GM18909 (cell line): ENCODE measurements at regions not wholly inside any gene's neighbourhood (a gene's known extent, or its start where the extent isn't known, plus 50 kb on each side); places are given as distances from the start of the nearest gene placed in this dataset.
A peak's percentile ranks its signal among the peaks of the same experiment; 100 is the strongest.

ENCODE experiments used
- ATAC-seq: cut with Tn5 transposase; IDR thresholded peaks from one replicate; pipeline ENCODE4 v1.9.1; 2021; ENCODE audit warnings: mild to moderate bottlenecking; ENCODE audit not compliant: unreplicated experiment, poor library complexity

DNA sequence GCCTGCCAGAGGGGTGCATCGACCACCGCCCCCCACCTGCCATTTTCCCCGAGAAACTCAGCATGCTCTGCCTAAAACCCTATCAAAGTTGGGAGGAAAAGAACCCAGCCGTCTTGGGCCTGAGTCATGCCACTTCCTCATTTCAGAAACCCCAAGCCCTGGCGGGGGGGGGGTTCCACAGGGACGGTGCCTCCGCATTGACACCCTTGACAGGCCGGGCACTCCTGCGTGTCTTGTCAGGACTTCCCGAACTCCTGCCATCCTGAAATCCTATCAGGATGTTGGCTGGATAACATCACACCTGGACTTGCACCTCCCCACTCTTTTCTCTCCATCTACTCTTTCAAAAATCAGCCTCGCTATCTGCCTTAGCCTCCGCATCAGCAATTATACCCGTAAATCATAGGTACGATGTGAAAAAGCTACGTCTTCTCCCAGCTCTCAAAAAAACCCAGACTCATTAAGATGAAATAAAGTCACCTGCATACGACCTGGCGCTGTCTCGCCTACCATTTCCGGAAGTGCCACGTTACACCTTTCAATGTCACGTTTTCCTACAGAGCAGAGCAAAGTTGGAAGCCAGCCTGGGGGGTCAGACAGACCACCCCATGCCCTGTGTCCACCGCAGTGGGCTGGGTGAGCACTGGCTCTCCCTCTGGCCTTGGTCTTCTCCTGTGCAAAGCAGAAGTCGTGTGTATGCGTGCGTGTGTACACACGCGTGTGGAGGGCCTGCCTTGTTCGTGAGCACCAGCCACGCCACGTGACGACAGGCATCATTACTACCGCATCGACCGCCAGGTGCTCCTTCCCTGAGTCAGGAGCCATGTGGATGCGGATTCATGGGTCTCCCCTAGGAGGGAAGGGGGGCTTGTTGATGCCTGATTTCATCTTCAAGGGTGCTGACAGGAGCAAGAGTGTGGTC lies 96.7 kb downstream of the RFLNA start:
- ATAC-seq = peak; percentile 51

DNA sequence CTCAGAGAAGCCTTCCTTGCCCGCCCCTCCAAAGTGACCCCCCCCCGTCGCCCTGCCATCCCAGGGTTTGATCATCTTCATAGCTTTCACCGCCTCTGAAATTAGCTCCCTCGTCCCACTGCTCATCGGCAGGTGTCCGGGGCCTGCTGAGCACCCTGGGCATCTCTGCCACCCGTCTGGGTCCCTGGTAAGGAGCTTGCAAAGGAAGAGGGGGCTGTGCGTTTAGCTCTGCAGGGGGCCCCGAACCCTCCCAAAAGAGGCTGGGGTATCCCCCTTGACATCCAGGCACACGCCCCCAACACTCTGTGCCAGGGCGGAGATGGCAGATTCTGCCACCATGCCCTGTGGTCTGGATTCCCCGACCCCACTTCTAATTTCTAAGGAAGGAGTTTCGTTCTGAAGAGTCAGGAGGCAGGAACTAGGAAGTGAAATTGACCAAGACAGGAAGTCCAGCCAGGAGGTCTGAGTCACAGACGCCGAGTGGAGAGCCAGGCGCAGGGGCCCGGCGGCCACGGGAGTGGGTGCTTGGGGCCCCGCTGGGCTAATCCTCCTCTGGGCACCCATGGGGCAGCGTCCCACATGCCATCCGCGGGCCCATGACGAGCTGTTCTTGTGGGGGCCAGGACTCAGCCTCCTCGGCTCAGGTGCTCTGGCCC lies 95.7 kb downstream of the RFLNA start:
- ATAC-seq = no peak

DNA sequence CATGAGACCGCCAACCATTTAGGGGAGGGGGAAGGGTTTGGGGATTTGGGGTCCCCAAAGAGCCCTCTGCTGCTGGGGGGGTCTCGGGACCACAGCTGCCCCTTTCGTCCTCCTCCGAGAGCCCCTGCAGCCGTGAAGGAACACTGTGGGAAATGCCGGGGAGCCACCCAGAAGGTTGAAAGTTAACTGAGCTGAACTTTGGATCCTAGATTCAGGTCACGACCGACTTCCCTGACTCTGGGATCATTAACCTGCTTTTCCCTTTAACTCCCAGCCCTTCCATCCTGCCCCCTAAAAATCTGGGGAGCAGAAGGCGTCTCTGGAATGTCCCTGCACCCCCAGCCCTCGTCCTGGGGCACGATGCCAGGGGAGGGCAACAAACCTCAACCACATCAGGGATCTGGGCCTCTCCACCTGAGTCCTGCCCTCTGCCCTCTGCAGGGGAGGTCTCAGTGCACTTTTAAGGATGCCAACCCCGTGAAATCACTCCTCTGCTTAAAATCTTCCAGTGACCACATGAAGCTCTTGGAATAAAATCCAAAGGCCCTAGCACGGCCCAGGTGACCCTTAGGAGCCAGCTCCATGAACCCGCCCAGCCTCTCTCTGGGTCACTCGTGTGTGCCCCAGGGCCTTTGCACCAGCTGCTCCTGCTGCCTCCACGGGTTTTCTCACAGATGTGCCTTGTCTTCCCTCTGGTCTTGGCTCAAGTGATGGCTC lies 95.0 kb downstream of the RFLNA start:
- no peak for ATAC-seq

DNA sequence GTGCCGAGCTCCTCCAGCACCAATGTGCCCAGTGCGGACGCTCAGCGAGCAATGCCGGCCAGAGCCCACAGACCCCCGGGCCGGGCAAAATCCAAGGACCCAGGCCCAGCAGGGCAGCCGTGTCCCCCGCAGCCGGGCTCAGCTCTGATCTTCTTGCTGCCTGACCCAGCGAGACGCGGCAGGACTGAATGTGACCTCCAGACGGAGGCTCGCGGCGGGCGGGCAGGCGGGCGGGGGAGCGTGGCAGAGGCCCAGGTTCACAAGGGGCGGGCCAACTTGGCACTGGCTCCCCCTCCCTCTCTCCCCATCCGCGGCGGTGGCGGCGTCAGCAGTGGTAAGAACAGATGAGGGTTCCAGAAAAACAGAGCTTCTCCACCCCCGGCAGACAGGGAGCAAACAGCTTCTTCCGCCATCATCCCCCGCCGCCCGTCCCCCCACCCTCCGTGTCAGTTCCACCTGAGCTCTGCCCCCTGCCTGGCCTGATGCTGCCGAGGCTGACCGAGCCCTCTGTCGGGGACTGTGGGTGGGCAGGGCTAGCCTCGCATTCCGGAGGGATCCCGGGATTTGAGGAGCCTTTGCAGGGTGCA lies 94.3 kb downstream of the RFLNA start:
- no peak for ATAC-seq

DNA sequence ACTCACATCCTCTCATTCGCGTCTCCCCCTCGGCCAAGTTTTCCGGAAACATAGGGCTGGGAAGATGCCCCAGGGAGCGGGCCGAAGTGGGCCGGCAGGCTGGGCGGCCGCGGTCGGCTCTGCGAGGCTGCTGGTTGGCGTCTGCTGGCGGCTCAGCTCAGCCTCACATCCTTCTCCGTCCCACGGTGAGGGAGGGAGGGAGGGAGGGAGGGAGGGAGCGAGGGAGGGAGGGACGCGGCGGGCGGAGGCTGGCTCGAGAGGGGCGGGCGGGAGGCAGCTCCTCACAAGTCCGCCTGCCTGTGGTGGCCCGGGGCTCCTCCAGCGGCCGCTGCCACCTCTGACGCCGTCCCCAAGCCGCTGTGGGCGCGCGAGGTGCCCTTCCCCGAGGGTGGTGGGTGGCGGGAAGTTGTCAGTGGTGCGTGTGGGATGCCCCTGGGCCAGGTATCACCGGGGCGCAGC lies 93.8 kb downstream of the RFLNA start:
- no peak for ATAC-seq

DNA sequence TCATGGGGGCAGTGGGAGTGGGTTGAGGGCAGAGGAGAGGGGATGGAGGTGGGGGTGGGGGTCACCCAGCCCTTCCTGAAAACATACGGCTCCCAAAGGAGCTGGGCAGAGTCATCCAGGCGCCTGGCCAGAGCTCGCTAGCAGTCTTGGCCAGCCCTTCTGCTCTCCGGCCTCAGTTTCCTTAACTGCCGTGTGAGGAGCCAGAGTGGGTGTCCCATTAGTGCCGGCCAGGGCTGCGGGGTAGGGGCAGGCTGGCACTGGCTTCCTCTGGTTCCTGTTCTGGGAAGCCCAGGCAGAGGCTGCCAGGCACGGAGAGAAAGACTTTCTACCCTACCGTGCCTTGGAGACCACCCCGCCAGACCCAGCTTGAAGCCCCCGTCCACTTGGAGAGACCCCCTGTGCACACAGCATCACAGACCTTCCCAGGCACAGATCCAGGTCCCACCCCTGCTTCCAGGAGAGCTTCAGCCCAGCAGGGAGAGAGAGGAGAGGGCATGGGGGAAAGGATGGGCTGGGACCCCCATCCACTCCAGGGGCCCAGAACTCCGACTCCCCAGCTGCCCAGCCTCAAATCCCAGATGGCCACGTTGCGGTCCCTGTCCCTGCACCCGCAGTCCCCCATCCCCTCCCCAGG lies 93.3 kb downstream of the RFLNA start:
- no peak for ATAC-seq

DNA sequence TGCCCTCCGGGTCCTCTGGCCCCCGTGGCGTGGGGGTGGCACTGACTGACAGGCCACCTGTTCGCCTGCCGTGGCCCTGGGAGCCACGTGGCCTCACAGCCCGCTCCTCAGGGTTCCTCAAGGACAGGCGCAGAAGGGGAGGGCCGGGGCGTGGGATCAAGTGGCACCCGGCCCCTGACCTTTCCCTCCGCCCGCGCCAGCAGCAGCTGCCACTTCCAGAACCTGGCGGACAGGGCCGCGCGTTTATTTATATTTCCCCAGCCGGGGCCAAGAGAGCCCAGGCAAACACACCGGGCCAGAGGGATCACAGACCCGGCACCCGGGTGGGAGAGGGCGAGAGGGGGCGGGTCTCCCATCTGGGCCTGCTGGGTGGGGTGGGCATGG lies 92.6 kb downstream of the RFLNA start:
- no peak for ATAC-seq

DNA sequence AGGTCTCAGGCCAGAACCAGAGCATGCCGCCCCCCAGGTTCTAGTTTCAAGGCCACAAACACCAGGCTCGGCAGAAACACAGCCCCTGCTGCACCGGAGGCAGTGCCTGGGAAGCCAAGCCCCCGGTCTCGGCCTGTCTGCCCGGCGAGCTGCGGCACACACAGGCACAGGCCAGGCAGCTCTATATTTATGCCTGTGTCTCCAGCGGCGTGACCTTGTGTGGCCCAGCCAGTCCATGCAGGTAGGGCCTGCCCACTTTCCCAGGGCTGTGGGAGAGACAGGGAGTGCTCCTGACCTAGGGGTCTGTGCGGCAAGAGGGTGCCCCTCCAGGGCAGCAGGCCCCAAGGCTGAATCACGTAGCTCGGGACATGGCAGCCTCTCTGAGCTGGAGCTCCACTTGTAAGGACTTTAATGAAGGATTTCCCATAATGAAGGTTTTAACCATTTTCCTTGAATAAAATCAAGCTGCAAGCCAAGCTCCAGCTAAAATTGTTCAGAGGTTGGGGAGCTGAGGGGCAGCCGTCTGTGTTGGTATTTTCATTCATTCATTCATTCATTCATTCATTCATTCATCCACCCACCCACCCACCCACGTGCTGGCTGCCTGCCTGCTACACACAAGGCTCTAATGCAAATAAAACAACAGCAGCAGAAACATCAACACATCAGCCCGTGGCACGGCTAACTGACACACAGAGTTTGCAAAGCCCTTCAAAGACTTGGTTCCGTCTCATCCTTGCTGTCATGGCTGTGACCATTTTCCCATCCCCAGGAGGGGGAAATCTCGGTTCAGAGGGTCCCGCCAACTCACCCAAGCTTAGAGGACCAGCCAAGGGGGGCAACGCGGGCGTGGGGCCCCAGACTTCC lies 92.0 kb downstream of the RFLNA start:
- ATAC-seq = no peak

DNA sequence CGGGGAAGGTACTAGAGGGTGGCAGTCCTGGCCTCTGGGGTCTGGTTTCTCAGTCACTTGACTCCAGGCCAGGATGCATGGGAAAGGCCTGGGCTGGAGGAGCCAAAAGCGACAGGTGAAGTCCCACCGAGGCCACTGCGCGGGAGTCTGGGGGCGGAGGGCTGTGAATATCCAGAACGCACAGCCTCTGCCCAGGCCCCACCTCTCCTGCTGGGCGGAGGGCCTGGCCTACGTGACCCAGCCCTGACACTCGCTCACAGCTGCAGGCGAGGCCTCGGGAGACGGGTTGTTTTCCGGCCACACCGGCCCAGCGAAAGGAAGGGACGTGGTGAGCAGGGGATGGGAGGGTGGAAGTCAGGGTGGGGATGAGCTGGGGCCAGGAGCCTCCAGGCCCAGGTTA lies 91.2 kb downstream of the RFLNA start:
- ATAC-seq = no peak

DNA sequence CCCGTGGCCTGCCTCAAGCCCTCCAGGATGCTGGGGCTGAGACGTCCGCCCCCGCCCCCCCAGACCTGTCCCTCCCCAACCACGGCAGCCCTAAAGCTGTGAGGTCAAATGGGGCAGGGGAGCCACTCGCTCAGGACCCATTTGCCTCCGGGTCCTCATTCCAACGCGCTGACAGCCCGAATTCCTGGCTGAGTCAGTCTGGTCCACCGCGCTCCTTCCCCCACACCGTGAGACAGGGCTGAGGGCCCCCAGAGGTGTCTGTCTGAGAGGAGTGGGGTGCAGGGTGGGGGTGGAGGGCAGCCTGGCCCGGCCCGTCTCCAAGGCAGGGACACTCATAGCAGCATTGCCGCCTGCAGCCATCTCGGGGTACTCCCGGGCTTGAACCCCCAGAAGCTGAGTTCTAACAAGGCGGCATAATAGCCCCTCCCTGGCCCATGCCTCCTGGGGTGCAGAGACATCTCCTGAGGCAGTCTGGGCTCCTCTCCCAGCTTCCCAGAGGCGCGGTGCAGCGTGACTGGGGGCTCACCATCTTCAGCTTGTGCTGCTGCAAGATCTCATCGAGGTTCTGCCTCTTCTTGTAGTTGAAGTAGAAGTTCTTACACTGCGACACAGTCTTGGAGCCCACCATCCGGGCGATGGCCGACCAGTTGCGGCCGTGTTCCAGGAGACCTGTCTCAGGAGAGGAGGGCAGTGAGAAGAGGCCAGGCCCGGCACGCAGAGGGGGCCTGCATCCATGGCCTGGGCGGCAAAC lies 90.5 kb downstream of the RFLNA start:
- ATAC-seq = no peak

DNA sequence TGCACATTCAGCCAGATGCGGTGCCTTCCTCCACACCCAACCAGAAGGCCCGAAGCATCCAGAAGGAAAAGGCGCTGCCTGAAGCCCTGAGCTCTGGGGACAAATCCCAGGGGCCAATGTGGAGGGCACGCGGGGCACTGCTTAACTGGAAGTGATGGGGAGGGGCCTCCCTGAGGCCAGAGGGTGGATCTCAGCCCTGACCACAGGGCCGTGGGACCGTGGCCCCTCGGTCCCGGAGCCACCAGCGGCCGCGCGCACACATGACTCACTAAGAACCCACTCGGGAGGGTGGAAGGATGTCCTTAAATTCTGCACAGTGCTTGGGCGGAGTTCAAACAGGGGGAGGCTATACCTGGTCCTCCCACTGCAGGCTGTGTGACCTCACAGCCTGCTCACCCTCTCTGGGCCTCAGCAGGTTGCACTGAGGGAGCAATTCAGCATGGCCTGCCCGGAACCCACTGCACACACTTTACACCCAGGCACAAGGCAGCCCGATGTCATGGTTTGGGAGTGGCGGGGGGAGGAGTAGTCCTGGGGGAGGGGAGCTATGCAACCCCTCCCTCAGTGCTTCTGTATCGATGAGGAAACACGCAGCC lies 89.5 kb downstream of the RFLNA start:
- no peak for ATAC-seq

DNA sequence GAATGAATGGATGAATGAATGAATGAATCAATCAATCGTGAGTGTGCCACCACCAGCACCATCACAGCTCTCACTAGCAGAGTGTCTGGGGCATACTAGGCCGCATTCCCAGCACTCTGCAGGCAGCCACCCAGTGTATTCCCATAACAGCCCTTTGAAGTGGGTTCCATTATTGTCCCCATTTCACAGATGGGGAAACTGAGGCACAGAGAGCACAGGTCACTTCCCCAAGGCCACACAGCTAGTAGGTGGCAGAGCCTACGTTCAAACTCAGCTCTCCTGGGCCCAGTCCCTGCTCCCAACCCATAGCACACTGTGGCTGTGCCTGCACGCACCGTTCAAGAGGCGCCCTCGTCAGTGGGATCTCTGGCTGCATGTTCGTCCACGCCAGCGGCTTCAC lies 88.1 kb downstream of the RFLNA start:
- ATAC-seq = no peak

DNA sequence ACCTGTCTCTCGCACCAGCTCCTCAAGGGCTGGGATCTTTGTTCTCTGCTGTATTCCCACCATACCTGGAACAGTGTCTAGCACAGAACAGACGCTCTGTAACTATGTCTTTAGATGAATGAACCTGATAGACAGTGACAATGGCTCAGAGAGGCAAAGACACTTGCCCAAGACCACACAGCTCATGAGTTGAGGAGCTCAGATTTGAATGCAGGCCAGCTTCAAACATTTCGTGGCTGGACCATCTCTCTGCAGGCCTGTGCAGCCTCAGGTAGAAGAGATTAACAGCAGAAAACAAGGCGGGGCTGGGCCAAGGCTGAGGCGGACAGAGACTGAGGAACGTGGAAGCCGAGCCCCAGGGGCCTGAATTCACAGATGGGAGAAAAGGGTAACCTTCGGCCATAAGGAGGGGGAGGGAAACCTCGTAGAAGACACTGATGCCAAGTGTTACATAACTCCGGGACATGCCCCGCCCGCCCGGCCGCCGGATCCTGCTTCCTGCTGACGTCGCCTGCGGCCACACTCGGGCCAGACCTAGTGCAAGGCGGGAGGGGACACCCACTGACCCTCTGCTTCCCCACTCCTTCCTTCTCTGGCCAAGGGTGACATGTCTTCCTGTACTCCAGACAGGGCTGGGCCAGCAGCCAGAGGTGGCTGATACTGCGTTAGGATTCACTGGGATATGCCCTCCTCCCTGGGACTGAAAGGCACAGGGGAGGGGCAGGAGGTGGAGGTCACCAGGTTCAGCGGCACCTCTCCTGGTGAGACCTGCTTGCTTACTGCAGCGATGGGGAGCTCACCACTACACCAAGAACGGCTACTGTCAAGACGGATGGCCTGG lies 86.8 kb downstream of the RFLNA start:
- ATAC-seq = no peak

DNA sequence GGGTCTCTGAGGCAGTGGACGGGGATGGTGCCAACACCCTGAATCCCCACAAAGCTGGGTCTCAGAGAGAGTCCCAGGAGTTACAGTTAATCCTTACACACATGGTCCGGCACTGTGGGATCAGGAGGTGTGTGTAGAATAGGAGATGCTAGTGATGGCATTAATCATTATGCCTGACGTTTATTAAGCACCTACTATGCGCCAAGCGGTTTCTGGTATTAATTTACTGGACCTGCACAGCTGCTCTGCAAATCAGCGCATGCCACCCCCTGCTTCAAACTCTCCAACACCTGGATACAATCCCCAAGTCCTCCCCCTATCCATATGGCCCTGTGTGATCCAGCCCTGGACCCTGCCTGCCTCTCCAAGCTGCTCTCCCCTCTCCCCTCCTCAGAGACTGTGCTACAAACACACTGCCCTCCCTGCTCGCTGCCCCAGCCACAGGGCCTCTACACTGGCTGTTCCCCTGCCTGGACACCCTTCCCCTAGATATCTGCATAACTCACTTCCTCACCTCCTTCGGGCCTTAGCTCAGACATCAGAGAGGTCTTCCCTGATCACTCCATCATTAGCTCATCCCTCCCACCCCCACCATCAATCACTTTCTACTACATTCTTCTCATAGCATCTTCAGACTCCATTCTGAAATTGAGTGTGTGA lies 86.0 kb downstream of the RFLNA start:
- no peak for ATAC-seq

DNA sequence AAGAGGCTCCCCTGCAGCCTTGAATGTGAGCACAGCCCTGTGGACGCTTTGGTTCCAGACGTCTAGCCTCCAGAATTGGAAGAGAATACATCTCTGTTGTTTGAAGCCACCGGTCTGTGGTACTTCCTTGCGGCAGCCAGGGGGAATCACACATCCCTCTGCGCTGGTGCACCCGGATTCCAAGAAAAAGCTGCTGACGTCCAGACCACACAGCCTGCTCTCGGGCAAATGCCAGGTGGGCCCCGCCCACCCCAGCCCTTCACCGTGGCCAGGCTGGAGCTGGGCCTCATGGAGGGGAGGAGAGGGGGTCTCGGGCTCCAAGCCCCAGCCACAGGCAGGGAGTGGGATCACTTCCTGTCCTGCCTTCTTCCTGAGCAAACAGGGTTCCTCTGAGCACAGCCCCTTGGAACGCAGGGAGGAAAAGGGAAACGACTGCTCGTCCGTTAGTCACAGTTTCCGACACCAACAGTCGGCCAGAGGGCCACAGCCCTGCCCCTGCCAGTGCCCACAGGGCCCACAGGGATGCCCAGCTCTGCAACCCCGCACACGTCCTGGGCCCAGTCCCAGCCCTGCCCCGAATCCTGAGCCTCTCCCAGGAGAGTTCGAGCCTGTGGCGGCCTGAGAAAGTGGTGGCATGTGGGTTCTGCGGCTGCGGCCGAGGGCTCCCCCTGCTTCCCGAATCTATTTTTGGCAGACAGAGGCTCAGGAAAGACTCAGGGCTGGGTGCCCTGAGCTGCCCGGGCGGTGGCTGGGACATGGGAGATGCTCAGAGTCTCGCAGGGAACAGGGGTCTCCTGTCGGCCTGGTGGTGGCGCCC lies 85.3 kb downstream of the RFLNA start:
- no peak for ATAC-seq

DNA sequence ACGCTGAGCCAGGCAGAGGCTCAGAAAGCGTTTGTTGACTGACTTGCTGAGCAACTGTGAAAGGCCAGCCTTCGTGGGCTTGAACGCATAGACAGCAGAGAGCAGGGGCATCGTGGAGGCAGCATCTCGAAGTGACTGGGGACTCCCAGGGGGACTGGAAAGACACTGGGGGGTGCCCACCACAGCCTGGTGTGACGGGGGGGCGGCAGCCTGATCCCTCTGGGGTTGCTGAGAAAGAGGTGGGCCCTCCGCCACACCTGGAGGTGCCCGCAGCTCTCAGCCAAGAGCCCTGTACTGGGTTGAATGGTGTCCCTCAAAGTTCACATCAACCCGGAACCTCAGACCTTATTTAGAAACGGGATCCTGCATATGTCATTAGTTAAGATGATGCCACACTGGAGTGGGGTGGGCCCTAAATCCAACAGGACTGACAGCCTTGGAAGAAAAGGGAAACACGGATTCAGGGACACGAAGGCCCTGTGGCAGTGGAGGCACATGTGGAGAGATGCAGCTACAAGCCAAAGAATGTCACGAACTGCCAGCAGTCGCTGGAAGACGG lies 84.6 kb downstream of the RFLNA start:
- no peak for ATAC-seq
